ENCODE measurements at regions not wholly inside any gene's neighbourhood (a gene's known extent, or its start where the extent isn't known, plus 50 kb on each side); places are given as distances from the start of the nearest gene placed in this dataset.

DNA sequence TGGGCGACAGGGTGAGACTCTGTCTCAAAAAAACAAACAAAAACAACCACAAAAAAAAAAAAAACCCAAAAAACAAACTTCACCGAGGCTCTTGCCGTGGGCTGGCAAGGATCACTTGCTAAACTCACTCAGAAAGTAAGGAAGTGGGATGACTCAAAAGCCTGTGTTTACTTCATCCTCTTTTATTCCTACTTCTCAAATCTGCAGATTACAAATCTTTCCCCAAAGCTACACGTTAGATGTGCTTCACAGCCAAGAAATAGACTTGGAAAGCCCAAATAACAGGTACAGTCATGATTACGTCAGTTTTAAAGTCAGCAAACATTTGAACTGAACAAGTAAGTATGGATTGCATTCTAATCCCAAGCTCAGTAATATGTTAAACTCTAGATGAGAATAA is 359.3 kb downstream of the ADGRL2 start:
- no peak overlapping the region for H3K27ac ChIP-seq
- WGBS: 45% methylated on average over 5 of the region's 5 CpGs
- no peaks in the 10 kb centered on the region for H3K27me3 ChIP-seq
- H3K36me3 ChIP-seq: no peaks in the 10 kb centered on the region
- TF ChIP-seq POLR2A (IDR thresholded peaks at IDR 0.05) (no peak), EP300 (IDR thresholded peaks at IDR 0.05) (no peak), POLR2AphosphoS5 (IDR thresholded peaks at IDR 0.05) (no peak)
- TF ChIP-seq, protein P1, sequence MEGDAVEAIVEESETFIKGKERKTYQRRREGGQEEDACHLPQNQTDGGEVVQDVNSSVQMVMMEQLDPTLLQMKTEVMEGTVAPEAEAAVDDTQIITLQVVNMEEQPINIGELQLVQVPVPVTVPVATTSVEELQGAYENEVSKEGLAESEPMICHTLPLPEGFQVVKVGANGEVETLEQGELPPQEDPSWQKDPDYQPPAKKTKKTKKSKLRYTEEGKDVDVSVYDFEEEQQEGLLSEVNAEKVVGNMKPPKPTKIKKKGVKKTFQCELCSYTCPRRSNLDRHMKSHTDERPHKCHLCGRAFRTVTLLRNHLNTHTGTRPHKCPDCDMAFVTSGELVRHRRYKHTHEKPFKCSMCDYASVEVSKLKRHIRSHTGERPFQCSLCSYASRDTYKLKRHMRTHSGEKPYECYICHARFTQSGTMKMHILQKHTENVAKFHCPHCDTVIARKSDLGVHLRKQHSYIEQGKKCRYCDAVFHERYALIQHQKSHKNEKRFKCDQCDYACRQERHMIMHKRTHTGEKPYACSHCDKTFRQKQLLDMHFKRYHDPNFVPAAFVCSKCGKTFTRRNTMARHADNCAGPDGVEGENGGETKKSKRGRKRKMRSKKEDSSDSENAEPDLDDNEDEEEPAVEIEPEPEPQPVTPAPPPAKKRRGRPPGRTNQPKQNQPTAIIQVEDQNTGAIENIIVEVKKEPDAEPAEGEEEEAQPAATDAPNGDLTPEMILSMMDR (IDR thresholded peaks at IDR 0.05): no peak
- H3K9me3 ChIP-seq: no peaks in the 10 kb centered on the region
- DNase-seq (ENCODE audit: low spot score in 2 of 2): no peak
- H3K4me1 ChIP-seq: peaks cover 13% of the 10 kb centered on the region
- no peak overlapping the region for H3K4me3 ChIP-seq

- Histone ChIP-seq H3K4me3 (no peak overlapping the region), H3K27ac (no peak overlapping the region), H3K4me1 (peaks cover 13% of the 10 kb centered on the region), H3K9me3 (no peaks in the 10 kb centered on the region), H3K27me3 (no peaks in the 10 kb centered on the region), H3K36me3 (no peaks in the 10 kb centered on the region)
- DNase-seq (ENCODE audit: low spot score in 2 of 2): no peak
- TF ChIP-seq EP300 (IDR thresholded peaks at IDR 0.05) (no peak), POLR2A (IDR thresholded peaks at IDR 0.05) (no peak), POLR2AphosphoS5 (IDR thresholded peaks at IDR 0.05) (no peak)
- TF ChIP-seq, protein P1 (IDR thresholded peaks at IDR 0.05): no peak
- 90% methylated on average over 4 of the region's 4 CpGs for WGBS
Measured at GRCh38 chr1:82158981-82159380, 358.2 kb downstream of the ADGRL2 start.

- no peaks in the 10 kb centered on the region for H3K4me1 ChIP-seq
- H3K9me3 ChIP-seq: no peaks in the 10 kb centered on the region
- no peak overlapping the region for H3K27ac ChIP-seq
- no peak overlapping the region for H3K4me3 ChIP-seq
- 67% methylated on average over 4 of the region's 4 CpGs for WGBS
- no peak for DNase-seq (ENCODE audit: low spot score in 2 of 2)
- no peaks in the 10 kb centered on the region for H3K27me3 ChIP-seq
- no peak for TF ChIP-seq POLR2AphosphoS5 (IDR thresholded peaks at IDR 0.05)
- no peak for TF ChIP-seq POLR2A (IDR thresholded peaks at IDR 0.05)
- TF ChIP-seq EP300 (IDR thresholded peaks at IDR 0.05): no peak
- TF ChIP-seq, protein P1 (IDR thresholded peaks at IDR 0.05): no peak
- no peaks in the 10 kb centered on the region for H3K36me3 ChIP-seq
Measured at GRCh38 chr1:82154219-82154970, 353.7 kb downstream of the ADGRL2 start.

DNA sequence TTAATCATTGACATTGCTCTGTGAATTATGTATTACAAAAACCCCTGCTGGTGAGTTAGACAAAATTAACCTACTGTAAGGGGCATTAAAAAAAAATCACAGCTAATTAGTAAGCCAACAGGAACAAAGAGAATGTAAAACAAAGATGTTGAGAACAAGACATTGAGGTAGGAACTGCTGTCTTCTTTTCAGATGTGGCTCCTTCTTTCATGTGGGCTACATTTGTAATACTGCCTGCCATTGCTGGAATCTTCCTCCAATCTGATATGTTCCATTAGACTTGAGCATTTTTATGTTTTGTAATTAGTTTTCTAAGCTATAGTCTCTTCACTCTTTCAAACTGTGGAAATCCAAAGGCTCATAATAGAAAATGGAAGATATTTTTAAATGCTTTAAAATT is 353.0 kb downstream of the ADGRL2 start:
- no peak overlapping the region for H3K4me3 ChIP-seq
- no peaks in the 10 kb centered on the region for H3K9me3 ChIP-seq
- H3K27ac ChIP-seq: no peak overlapping the region
- H3K36me3 ChIP-seq: no peaks in the 10 kb centered on the region
- H3K27me3 ChIP-seq: no peaks in the 10 kb centered on the region
- TF ChIP-seq, protein P1 (IDR thresholded peaks at IDR 0.05): no peak
- TF ChIP-seq EP300 (IDR thresholded peaks at IDR 0.05): no peak
- TF ChIP-seq POLR2A (IDR thresholded peaks at IDR 0.05): no peak
- no peak for TF ChIP-seq POLR2AphosphoS5 (IDR thresholded peaks at IDR 0.05)
- DNase-seq (ENCODE audit: low spot score in 2 of 2): no peak
- no peaks in the 10 kb centered on the region for H3K4me1 ChIP-seq

DNA sequence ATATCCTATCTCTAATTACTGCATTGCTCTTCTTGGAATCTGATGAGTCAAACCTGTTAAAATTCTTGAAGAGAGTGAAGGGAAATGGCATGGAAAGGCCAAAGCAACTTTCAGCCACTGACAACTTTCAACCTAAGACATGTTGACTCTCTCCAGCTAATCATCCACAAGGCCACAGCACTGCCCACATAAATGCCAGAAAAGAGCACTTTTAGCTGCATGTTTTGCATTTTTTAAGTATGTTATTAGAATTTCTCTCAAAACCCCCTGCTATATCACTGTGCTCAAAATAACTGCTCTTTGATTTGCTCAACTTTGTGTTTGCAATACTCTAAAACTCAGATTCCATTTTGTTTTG is 352.5 kb downstream of the ADGRL2 start:
- no peak for DNase-seq (ENCODE audit: low spot score in 2 of 2)
- no peak overlapping the region for H3K4me3 ChIP-seq
- H3K36me3 ChIP-seq: no peaks in the 10 kb centered on the region
- no peaks in the 10 kb centered on the region for H3K27me3 ChIP-seq
- H3K9me3 ChIP-seq: no peaks in the 10 kb centered on the region
- no peaks in the 10 kb centered on the region for H3K4me1 ChIP-seq
- TF ChIP-seq POLR2AphosphoS5 (IDR thresholded peaks at IDR 0.05) (no peak), EP300 (IDR thresholded peaks at IDR 0.05) (no peak), POLR2A (IDR thresholded peaks at IDR 0.05) (no peak)
- TF ChIP-seq, protein P1 (IDR thresholded peaks at IDR 0.05): no peak
- no peak overlapping the region for H3K27ac ChIP-seq

Data from suprapubic skin (tissue), 4 donors.